HG03066 (cell line): ENCODE measurements at regions not wholly inside any gene's neighbourhood (a gene's known extent, or its start where the extent isn't known, plus 50 kb on each side); places are given as distances from the start of the nearest gene placed in this dataset.

Experiments
- ATAC-seq: cut with Tn5 transposase; IDR thresholded peaks from one replicate; pipeline ENCODE4 v1.9.1; 2021; ENCODE audit warnings: low read depth; ENCODE audit not compliant: unreplicated experiment

DNA sequence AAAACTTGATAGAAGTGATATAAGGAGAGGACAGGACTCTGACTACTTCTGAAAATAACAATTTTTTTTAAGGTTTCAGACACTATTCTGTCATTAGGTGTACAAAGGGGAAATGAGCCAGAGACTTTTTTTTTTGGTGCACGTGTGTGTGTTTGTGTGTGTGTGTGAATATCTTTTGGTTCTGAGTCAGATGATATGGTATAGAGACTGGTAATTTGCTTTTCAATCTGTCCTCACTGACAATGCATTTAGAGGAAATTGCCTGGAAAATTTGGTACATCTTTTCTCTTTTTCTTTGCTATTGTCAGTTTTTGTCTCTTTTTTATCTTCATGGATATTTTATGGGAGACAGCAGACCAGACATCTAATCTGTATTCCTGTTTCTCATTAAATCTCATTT lies 59.3 kb downstream of the DDIT4L start:
- ATAC-seq = no peak

DNA sequence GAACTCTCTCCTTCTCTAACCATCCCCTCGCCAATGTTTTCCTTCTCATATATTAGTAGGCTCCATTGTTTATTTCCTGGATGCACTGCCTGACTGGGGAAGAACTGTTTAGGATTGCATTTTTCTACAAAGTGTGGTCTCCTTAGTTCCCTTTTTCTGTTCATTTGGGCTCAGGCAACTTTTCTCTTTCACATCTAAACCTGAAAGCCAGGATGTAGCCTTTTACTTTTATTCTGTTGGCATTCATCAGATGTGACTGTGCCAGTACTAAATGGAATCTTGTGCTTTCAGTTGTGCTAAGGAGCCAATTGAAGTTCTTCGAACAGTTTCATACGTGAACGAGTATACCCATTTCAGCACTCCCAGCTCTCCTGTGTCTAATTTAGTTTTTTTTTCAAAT lies 59.8 kb downstream of the DDIT4L start:
- ATAC-seq = no peak

DNA sequence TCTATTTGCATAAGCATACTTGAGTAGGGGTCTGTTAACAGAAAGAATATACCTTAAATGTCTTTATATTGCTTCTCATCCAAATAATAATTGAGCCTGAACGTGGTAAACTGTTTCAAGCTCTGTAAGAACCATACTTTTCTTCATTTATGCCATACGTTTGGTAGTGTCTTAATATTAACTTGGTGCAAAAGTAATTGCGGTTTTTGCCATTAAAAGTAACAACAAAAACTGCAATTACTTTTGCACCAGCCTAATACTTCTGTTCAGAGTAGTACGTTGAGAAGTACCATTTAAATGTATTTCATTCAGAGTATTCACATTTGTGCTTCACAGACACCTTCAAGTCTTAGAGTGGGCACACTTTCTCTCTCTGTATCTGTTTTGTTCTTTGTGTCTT lies 60.5 kb downstream of the DDIT4L start:
- no peak for ATAC-seq

DNA sequence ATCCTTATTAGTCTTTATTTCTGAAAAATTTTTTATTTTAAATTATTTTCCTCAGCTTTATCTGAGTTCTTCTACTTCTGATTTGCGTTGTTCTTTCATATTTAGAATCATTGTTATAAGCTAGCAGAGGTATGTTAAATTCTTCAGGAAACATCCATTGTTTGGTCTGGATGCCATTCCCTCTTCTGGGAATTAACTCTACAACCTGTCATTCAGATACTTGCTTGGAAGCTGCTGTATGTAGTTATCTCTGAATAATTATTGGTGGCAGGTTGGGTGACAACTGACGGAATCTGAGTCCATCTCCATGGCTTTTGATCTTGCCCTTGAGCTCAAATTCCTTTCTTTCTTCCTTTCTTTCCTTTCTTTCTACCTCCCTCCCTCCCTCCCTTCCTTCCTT lies 61.9 kb downstream of the DDIT4L start:
- ATAC-seq = no peak

DNA sequence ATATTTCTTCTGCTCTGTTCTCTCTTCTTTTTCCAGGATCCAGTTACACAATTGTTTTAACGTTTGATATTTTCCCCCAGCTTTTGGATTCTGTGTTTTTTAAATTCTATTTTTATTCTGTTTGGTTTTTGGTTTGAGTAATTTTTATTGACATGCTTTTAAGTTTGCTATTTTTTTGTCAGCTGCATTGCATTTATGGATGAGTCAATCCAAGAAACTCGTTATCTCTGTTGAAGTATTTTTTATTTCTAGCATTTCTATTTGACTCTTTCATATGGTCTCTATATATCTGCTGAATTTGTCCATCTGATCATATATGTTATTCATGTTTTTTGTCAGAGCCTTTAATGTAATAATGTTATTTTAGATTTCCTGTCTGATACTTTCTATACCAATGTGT lies 65.6 kb downstream of the DDIT4L start:
- no peak for ATAC-seq

GRCh38 chr4:100118181-100118580 lies 72.1 kb downstream of the DDIT4L start:
- no peak for ATAC-seq

GRCh38 chr4:100117750-100118149 lies 72.5 kb downstream of the DDIT4L start:
- no peak for ATAC-seq

DNA sequence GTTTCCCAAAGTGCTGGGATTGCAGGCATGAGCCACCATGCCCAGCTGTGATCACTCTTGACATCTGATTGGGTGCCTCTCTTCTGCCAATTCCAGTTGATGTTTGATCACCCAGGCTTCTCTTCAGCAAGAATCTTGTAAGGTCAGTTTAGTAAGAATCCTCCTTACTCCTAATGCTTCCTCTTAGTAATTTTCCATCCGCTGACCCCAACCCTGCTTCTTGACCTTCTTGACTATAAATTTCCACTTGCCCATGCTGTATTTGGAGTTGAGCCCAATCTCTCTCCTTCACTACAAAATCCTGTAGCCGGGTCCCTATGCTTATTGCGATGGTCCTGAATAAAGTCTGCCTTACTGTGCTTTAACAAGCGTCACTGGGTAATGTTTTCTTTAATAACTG lies 75.4 kb downstream of the DDIT4L start:
- no peak for ATAC-seq

DNA sequence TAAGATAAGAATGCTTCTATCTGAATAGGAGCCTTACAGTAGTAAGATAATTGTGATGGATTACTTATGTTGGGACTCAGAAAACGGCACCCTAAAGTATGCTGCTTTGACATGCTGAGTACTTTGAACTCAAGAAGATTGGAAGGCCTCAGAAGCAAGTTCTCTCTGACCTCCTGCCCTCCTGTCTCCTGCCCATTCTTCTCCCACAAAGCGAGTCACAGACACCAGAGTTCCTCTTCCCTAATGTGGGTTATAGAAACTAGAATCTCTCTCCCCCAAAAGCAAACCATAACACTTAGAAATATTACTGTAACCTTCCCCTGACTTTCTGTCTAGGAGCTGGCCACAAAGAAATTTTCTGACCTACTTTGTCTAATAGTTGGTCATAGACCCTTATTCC lies 76.5 kb downstream of the DDIT4L start:
- no peak for ATAC-seq

DNA sequence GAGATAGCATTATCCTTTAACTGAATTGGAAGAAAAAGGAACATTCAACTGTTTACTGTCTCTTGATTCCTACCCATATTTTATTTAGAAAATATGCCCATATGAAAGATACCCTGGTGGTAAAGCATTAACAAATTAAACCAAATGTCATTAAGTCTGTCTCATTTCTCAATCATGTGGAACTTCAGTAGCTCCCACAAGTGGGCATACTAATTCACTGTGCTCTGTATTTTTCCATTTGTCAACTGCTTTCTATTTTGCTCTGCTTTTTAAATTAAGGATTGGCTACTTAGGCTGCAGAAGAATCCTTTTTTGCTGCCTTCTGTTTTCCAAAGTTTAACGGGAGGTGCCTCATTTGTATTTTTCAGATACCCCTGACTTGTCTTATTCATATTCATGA lies 77.2 kb downstream of the DDIT4L start:
- ATAC-seq = no peak

GRCh38 chr4:100109921-100110320 lies 80.3 kb downstream of the DDIT4L start:
- no peak for ATAC-seq

GRCh38 chr4:100108869-100109268 lies 81.4 kb downstream of the DDIT4L start:
- ATAC-seq = no peak

DNA sequence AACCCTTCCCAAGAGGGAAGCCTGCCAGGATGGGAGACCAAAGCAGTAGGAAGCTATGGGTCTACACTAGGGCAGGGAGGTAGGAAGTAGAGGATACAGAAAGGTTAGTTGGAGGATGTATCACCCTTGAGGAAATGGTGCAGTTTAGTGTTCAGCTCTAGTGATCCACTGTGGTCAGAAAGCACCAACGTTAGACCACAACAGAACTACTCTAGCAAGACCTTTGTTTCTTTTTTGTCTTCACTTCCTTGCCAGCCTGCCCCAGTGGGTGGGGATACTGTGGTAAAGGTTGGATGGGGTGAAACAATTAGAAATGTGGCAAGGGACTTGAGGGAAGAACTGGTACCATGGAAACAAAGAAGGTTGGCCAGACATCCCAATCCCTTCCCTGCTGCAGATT lies 83.3 kb downstream of the DDIT4L start:
- peak; percentile 97 for ATAC-seq

GRCh38 chr4:100103671-100104070 lies 86.6 kb downstream of the DDIT4L start:
- ATAC-seq = no peak

GRCh38 chr4:100100985-100101384 lies 89.3 kb downstream of the DDIT4L start:
- peak; percentile 52 for ATAC-seq

DNA sequence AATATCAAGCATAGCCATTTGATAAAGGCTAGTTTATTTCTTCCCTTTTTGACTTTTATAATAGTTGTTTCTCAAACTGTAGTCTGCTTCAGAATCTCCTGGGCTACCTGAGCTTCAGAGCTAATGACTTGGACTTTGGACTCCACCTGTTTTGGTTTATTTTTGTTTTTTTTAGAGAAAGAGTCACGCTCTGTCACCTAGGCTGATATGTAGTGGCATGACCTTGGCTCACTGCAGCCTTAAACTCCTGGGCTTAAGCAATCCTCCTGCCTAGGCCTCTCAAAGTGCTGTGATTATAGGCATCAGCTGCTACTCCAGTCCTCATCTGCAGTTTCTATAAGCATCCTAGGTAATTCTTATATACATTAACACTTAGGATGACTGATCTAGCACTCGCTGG lies 90.5 kb downstream of the DDIT4L start:
- no peak for ATAC-seq

DNA sequence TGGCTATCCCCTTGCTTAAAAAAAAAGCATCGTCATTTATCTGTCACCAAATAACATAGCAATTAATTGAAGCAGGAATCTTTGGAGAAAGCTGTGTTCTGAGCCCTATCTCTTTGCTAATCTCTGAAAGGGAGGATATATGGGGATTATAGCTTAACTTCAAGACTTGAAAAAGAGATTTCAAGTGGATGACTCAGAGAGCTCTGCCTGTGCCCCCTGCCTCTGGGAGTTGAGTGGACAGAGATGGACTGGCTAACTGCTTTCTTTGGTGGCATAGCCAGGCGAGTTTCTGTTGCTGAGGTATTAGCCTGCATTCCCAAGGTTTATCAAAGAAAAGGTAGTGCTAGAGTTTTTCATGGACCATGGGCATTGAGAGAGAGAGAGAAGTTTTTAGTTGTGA lies 91.6 kb downstream of the DDIT4L start:
- no peak for ATAC-seq

DNA sequence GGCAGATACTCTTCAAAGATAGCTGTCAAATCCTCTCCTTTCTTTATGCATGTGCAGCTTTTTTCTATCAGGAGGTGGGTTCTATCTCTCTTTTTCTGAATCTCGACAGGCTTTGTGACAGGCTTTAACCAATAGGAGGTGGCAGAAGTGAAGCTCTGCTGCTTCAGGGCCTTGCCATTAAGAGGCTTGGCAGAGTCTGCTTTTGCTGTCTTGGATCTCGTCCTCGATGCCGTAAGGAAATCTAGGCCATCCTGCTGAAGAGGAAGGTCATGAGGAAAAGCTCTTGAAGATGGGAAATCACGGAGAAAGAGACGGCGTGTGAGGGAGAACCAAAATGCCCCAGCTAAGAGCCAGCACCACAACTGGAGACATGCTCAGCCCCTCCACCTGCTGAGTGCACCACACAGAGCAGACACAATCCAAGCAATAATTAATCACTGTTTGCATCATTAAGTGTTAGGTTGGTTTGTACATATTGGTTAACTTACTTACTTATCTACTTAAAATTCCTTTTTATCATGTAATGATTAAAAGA lies 92.2 kb downstream of the DDIT4L start:
- ATAC-seq = no peak

GRCh38 chr4:100095729-100096595 lies 94.3 kb downstream of the DDIT4L start:
- ATAC-seq = peak; percentile 90

DNA sequence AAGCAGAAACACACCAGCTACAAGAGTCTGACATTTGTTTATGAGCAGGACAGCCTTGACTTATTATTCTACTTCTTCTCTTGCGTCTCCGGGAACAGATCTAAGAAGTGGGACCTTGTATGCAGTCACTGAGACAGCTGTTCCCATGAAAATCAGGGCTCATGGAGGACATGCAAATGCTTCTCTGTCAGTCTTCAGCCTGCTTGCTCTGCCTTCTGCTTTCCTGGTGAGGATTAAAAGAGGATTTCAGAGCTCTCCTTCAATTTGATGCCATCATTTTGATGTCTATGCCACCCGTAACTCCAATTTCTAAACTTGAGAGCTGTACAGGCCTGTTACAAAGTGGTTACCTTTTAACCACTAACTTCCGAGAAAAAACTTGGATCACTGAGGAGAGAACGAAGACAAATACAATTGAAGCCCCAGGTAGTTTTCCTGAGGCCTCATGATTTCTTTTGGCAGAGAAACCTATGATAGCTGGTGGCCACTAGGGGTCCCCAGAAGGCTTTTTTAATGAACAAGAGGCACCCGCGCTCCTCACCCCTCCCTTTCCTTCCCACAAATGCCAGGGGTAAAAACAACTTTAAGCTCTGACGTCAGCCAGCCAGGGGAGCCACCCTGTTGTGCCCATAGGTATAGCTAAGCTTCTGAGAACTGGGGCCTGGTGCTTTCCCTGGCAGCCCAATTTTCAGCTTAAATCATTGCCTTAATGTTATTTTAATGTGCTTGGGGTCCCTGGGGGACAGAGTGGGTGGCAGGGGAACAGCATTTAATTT lies 97.0 kb downstream of the DDIT4L start:
- ATAC-seq = peak; percentile 71

DNA sequence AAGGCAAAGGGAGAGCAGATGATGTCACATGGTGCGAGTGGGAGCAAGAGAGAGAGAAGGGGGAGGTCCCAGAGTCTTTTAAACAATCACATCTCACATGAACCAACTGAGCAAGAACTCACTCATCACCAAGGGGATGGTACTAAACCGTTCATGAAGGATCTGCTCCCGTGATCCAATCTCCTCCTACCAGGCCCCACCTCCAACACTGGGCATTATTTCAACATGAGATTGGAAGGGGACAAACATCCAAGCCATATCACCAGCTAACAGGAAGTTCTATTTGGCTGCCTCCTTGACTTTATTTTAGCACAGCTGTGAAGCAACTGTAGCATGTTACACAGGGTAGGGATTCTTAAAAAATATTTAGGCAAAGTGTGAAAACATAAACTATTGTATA lies 102.5 kb downstream of the DDIT4L start:
- no peak for ATAC-seq
